ENCODE measurements at regions not wholly inside any gene's neighbourhood (a gene's known extent, or its start where the extent isn't known, plus 50 kb on each side); places are given as distances from the start of the nearest gene placed in this dataset.

DNA sequence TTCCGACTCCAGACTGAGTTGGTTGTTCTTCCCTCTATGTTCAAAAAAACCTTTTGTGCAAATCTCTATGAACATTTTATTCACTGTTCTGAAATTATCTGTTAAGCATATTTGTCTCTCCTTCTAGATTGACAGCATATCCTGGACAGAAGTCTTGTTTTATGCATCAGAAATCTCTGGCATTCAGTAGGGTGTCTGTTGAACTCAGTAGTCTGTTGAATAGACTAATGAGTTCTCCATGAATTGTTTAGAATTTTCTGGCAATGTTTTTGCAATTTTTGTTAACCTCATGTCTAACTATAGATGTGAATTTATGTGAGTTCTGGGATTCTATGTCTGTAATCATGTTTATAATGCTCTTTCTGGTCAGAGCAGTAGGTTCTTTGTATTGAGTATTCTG is 222.5 kb upstream of the KCNMB2 start:
- TF ChIP-seq, protein P1, sequence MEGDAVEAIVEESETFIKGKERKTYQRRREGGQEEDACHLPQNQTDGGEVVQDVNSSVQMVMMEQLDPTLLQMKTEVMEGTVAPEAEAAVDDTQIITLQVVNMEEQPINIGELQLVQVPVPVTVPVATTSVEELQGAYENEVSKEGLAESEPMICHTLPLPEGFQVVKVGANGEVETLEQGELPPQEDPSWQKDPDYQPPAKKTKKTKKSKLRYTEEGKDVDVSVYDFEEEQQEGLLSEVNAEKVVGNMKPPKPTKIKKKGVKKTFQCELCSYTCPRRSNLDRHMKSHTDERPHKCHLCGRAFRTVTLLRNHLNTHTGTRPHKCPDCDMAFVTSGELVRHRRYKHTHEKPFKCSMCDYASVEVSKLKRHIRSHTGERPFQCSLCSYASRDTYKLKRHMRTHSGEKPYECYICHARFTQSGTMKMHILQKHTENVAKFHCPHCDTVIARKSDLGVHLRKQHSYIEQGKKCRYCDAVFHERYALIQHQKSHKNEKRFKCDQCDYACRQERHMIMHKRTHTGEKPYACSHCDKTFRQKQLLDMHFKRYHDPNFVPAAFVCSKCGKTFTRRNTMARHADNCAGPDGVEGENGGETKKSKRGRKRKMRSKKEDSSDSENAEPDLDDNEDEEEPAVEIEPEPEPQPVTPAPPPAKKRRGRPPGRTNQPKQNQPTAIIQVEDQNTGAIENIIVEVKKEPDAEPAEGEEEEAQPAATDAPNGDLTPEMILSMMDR (conservative IDR thresholded peaks at IDR 0.05): no peak
- no peak for TF ChIP-seq ZFX (IDR thresholded peaks at IDR 0.05)

Data from C4-2B (cell line).